ENCODE measurements at regions not wholly inside any gene's neighbourhood (a gene's known extent, or its start where the extent isn't known, plus 50 kb on each side); places are given as distances from the start of the nearest gene placed in this dataset.

DNA sequence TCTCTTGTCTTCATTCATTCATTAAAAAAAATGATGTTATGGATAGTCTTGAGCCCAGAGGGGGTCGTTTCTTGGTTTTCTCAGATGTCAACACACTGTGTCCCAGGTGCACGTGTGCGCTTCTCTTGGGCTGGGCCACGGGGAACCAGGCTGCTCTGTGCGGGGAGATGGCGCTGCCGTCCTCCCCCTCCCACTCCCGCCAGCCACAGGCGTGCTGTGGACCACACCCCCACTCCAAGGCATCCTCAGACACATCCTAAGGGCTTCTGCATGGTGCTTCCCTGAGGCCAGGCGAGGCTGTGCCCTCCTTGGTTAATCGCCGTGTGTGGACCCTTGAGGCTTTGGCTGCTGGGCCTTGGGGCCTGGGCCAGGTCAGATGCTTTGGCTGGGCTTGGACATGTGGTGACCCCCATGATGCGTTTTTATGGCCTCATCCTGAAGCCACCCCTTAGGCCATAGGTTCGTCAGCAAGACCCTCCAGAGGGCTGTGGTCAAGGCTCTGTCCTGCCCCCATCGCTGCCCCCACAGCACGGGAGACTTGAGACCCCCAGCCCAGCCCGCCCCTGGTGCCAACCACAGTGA is 245.7 kb upstream of the CIBAR2 start:
- Histone ChIP-seq H3K79me2 (replicated peaks; ENCODE audit: insufficient read depth, low read length) (no peaks in the 10 kb centered on the region), H3K9ac (ENCODE audit: low read length) (no peak overlapping the region), H3K9me2 (ENCODE audit: insufficient read depth, low read length) (no peaks in the 10 kb centered on the region), H4K20me1 (ENCODE audit: insufficient read depth) (no peaks in the 10 kb centered on the region), H3K4me2 (ENCODE audit: low read length) (no peak overlapping the region), H3K27me3 (ENCODE audit: insufficient read depth, low read depth, low read length) (no peaks in the 10 kb centered on the region), H3K9me3 (ENCODE audit: low read length) (no peaks in the 10 kb centered on the region), H3K27ac (ENCODE audit: low read length) (no peak overlapping the region), H2AFZ (ENCODE audit: low read depth, low read length) (no peak overlapping the region), H3K36me3 (ENCODE audit: insufficient read depth, low read length) (no peaks in the 10 kb centered on the region), H3F3A (ENCODE audit: insufficient read depth, low read length, poor library complexity, severe bottlenecking) (no peaks in the 10 kb centered on the region), H3K4me3 (ENCODE audit: low read length) (no peak overlapping the region)
- TF ChIP-seq SMC3 (conservative IDR thresholded peaks at IDR 0.05; ENCODE audit: poor library complexity): no peak
- no peak for TF ChIP-seq MXI1 (conservative IDR thresholded peaks at IDR 0.05; ENCODE audit: poor library complexity, severe bottlenecking)
- TF ChIP-seq EP300 (conservative IDR thresholded peaks at IDR 0.05; ENCODE audit: poor library complexity, severe bottlenecking): no peak
- no peak for TF ChIP-seq RAD21 (conservative IDR thresholded peaks at IDR 0.05)
- TF ChIP-seq EZH2 (IDR thresholded peaks at IDR 0.05; ENCODE audit: borderline replicate concordance, insufficient read depth, low read length, poor library complexity, severe bottlenecking): no peak
- TF ChIP-seq, protein P1, sequence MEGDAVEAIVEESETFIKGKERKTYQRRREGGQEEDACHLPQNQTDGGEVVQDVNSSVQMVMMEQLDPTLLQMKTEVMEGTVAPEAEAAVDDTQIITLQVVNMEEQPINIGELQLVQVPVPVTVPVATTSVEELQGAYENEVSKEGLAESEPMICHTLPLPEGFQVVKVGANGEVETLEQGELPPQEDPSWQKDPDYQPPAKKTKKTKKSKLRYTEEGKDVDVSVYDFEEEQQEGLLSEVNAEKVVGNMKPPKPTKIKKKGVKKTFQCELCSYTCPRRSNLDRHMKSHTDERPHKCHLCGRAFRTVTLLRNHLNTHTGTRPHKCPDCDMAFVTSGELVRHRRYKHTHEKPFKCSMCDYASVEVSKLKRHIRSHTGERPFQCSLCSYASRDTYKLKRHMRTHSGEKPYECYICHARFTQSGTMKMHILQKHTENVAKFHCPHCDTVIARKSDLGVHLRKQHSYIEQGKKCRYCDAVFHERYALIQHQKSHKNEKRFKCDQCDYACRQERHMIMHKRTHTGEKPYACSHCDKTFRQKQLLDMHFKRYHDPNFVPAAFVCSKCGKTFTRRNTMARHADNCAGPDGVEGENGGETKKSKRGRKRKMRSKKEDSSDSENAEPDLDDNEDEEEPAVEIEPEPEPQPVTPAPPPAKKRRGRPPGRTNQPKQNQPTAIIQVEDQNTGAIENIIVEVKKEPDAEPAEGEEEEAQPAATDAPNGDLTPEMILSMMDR (IDR thresholded peaks at IDR 0.05; ENCODE audit: poor library complexity, severe bottlenecking): no peak
- no peak for TF ChIP-seq POLR2AphosphoS5 (IDR thresholded peaks at IDR 0.05)
- TF ChIP-seq, protein P2, sequence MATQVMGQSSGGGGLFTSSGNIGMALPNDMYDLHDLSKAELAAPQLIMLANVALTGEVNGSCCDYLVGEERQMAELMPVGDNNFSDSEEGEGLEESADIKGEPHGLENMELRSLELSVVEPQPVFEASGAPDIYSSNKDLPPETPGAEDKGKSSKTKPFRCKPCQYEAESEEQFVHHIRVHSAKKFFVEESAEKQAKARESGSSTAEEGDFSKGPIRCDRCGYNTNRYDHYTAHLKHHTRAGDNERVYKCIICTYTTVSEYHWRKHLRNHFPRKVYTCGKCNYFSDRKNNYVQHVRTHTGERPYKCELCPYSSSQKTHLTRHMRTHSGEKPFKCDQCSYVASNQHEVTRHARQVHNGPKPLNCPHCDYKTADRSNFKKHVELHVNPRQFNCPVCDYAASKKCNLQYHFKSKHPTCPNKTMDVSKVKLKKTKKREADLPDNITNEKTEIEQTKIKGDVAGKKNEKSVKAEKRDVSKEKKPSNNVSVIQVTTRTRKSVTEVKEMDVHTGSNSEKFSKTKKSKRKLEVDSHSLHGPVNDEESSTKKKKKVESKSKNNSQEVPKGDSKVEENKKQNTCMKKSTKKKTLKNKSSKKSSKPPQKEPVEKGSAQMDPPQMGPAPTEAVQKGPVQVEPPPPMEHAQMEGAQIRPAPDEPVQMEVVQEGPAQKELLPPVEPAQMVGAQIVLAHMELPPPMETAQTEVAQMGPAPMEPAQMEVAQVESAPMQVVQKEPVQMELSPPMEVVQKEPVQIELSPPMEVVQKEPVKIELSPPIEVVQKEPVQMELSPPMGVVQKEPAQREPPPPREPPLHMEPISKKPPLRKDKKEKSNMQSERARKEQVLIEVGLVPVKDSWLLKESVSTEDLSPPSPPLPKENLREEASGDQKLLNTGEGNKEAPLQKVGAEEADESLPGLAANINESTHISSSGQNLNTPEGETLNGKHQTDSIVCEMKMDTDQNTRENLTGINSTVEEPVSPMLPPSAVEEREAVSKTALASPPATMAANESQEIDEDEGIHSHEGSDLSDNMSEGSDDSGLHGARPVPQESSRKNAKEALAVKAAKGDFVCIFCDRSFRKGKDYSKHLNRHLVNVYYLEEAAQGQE (IDR thresholded peaks at IDR 0.05; ENCODE audit: borderline replicate concordance): no peak
- no peak for TF ChIP-seq TAF1 (IDR thresholded peaks at IDR 0.05; ENCODE audit: low read depth)

DNA sequence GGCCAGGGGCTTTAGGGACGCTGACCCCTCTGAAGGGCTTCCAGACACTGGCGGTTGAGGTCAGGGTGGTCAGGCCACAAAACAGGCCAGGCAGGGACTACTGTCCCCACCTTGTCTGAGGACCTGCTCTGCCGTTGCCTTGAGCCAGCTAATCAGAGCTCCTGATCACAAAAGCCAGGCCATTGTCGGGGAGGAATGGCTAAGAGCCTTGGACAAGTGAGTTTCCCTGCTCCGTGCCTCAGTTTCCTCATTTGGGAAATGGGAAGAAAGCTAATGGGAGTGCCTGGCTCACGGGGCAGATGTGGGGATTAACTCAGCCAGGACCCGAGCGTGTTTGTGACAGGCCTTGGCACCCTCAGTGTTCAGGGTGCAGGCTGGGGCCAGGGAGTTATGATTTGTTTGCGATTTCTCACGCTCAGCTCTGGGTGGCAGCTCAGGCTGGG is 246.5 kb upstream of the CIBAR2 start:
- Histone ChIP-seq H3K4me3 (ENCODE audit: low read length) (no peak overlapping the region), H3K27ac (ENCODE audit: low read length) (no peak overlapping the region), H4K20me1 (ENCODE audit: insufficient read depth) (no peaks in the 10 kb centered on the region), H3K27me3 (ENCODE audit: insufficient read depth, low read depth, low read length) (no peaks in the 10 kb centered on the region), H3K9ac (ENCODE audit: low read length) (no peak overlapping the region), H2AFZ (ENCODE audit: low read depth, low read length) (no peak overlapping the region), H3K4me2 (ENCODE audit: low read length) (no peak overlapping the region), H3K79me2 (replicated peaks; ENCODE audit: insufficient read depth, low read length) (no peaks in the 10 kb centered on the region), H3K36me3 (ENCODE audit: insufficient read depth, low read length) (no peaks in the 10 kb centered on the region), H3K9me2 (ENCODE audit: insufficient read depth, low read length) (no peaks in the 10 kb centered on the region), H3K9me3 (ENCODE audit: low read length) (no peaks in the 10 kb centered on the region), H3F3A (ENCODE audit: insufficient read depth, low read length, poor library complexity, severe bottlenecking) (no peaks in the 10 kb centered on the region)
- TF ChIP-seq MXI1 (conservative IDR thresholded peaks at IDR 0.05; ENCODE audit: poor library complexity, severe bottlenecking) (no peak), RAD21 (conservative IDR thresholded peaks at IDR 0.05) (no peak), TAF1 (IDR thresholded peaks at IDR 0.05; ENCODE audit: low read depth) (no peak), EP300 (conservative IDR thresholded peaks at IDR 0.05; ENCODE audit: poor library complexity, severe bottlenecking) (no peak), SMC3 (conservative IDR thresholded peaks at IDR 0.05; ENCODE audit: poor library complexity) (no peak), EZH2 (IDR thresholded peaks at IDR 0.05; ENCODE audit: borderline replicate concordance, insufficient read depth, low read length, poor library complexity, severe bottlenecking) (no peak), POLR2AphosphoS5 (IDR thresholded peaks at IDR 0.05) (no peak)
- TF ChIP-seq, protein P2 (IDR thresholded peaks at IDR 0.05; ENCODE audit: borderline replicate concordance): no peak
- TF ChIP-seq, protein P1 (IDR thresholded peaks at IDR 0.05; ENCODE audit: poor library complexity, severe bottlenecking): no peak
